Sigmoid colon (tissue), 6 donors: ENCODE measurements at regions not wholly inside any gene's neighbourhood (a gene's known extent, or its start where the extent isn't known, plus 50 kb on each side); places are given as distances from the start of the nearest gene placed in this dataset.

Source experiments
- DNase-seq: peaks from one replicate; pipeline ENCODE4 v3.0.0-alpha.2; 2019
- H3K27ac ChIP-seq, 4 donors: fragments of 200-600 bp; sonication (generic); one replicate each; pipeline ENCODE4 v1.5.1; 2016 to 2019; ENCODE audit warnings: mild to moderate bottlenecking in 1 of 4
- H3K27me3 ChIP-seq, 3 donors: fragments of 200-600 bp; sonication (generic); one replicate each; pipeline ENCODE4 v1.5.1; 2019; ENCODE audit warnings: mild to moderate bottlenecking in 1 of 3
- H3K36me3 ChIP-seq, 4 donors: fragments of 200-600 bp; sonication (generic); one replicate each; pipeline ENCODE4 v1.5.1; 2016 to 2019
- H3K4me1 ChIP-seq, 4 donors: fragments of 200-600 bp; sonication (generic); one replicate each; pipeline ENCODE4 v1.5.1; 2017 to 2019
- H3K4me3 ChIP-seq, 4 donors: fragments of 200-600 bp; sonication (generic); one replicate each; pipeline ENCODE4 v1.5.1; 2017 to 2019; ENCODE audit warnings: mild to moderate bottlenecking in 2 of 4, moderate library complexity in 1 of 4
- H3K9me3 ChIP-seq, 4 donors: fragments of 200-600 bp in 3 of 4; sonication (generic) in 3 of 4; one replicate each; pipeline versions ENCODE4 v1.5.1 to v1.6.1; 2013 to 2019
- CTCF ChIP-seq, 4 experiments: fragments of 450-650 bp in 3 of 4; fragments of 200-600 bp in 1 of 4; IDR thresholded peaks; one replicate each; pipeline ENCODE4 v1.5.1; 2016 to 2019; ENCODE audit warnings: antibody characterized with exemption in 4 of 4, mild to moderate bottlenecking in 3 of 4, moderate library complexity in 2 of 4
- EP300 ChIP-seq, 4 donors: sonication (generic); formaldehyde crosslinking; IDR thresholded peaks; one replicate each; pipeline ENCODE4 v1.6.1; 2017; ENCODE audit warnings: antibody characterized with exemption in 4 of 4
- POLR2A ChIP-seq, 2 donors: fragments of 450-650 bp; IDR thresholded peaks; one replicate each; pipeline ENCODE4 v1.6.1; 2016; ENCODE audit warnings: antibody characterized with exemption in 2 of 2, mild to moderate bottlenecking in 2 of 2, moderate library complexity in 2 of 2
- POLR2AphosphoS5 ChIP-seq, 4 donors: sonication (generic); formaldehyde crosslinking; IDR thresholded peaks; one replicate each; pipeline ENCODE4 v1.6.1; 2017; ENCODE audit warnings: antibody characterized with exemption in 4 of 4
- WGBS, 2 donors: extraction: QIAGEN DNeasy Blood & Tissue Kit; methylation state at CpG; one replicate each; pipeline ENCODE4 v1.1.7; 2013; 5-methylcytosine and 5-hydroxymethylcytosine counted together
- intact Hi-C: fragments of 100-400 bp; cut with DNase I; formaldehyde crosslinking; loops from one replicate; pipeline ENCODE4 v1.15.1; 2023
- donor health status: healthy with polysubstance abuse.
- donor health status: healthy.

GRCh38 chr5:114089259-114089658 lies 272.6 kb upstream of the KCNN2 start:
- no peaks in the 10 kb centered on the region for H3K27me3 ChIP-seq
- H3K4me1 ChIP-seq: peaks cover 0 to 3% (median 0%) of the 10 kb centered on the region in 4 donors
- 61 to 65% methylated on average over 4 of the region's 4 CpGs for WGBS, 2 donors
- DNase-seq: no peak
- H3K27ac ChIP-seq: no peak overlapping the region
- no peak for TF ChIP-seq POLR2A (IDR thresholded peaks at IDR 0.05)
- no peak for TF ChIP-seq POLR2AphosphoS5 (IDR thresholded peaks at IDR 0.05)
- TF ChIP-seq CTCF (IDR thresholded peaks at IDR 0.05): no peak
- no peak for TF ChIP-seq EP300 (IDR thresholded peaks at IDR 0.05)
- intact Hi-C loops: no loop called here
- peaks cover 0 to 4% (median 0%) of the 10 kb centered on the region in 4 donors for H3K9me3 ChIP-seq
- no peak overlapping the region for H3K4me3 ChIP-seq
- H3K36me3 ChIP-seq: no peaks in the 10 kb centered on the region

- intact Hi-C loops: loop anchor here (5.0 kb wide), 1 partner anchor 355 kb away; no protein-coding TSS in a partner anchor
- Histone ChIP-seq H3K4me1 (no peaks in the 10 kb centered on the region), H3K27ac (no peak overlapping the region), H3K9me3 (no peaks in the 10 kb centered on the region), H3K4me3 (no peak overlapping the region), H3K36me3 (no peaks in the 10 kb centered on the region), H3K27me3 (no peaks in the 10 kb centered on the region)
- WGBS, 2 donors: 45 to 60% methylated on average over 2 of the region's 2 CpGs
- no peak for TF ChIP-seq EP300 (IDR thresholded peaks at IDR 0.05)
- no peak for TF ChIP-seq CTCF (IDR thresholded peaks at IDR 0.05)
- TF ChIP-seq POLR2A (IDR thresholded peaks at IDR 0.05): no peak
- TF ChIP-seq POLR2AphosphoS5 (IDR thresholded peaks at IDR 0.05): no peak
- DNase-seq: no peak
Measured at GRCh38 chr5:114097570-114097969, 264.3 kb upstream of the KCNN2 start.

- no peaks in the 10 kb centered on the region for H3K27me3 ChIP-seq
- no peaks in the 10 kb centered on the region for H3K9me3 ChIP-seq
- H3K4me3 ChIP-seq: no peak overlapping the region
- no peaks in the 10 kb centered on the region for H3K4me1 ChIP-seq
- H3K36me3 ChIP-seq: no peaks in the 10 kb centered on the region
- no peak for DNase-seq
- 24 to 52% methylated on average over 2 of the region's 2 CpGs for WGBS, 2 donors
- TF ChIP-seq POLR2AphosphoS5 (IDR thresholded peaks at IDR 0.05) (no peak), CTCF (IDR thresholded peaks at IDR 0.05) (no peak), EP300 (IDR thresholded peaks at IDR 0.05) (no peak), POLR2A (IDR thresholded peaks at IDR 0.05) (no peak)
- intact Hi-C loops: loop anchor here (5.0 kb wide), 1 partner anchor 353 kb away; no protein-coding TSS in a partner anchor
- H3K27ac ChIP-seq: no peak overlapping the region
Measured at GRCh38 chr5:114099161-114099560, 262.7 kb upstream of the KCNN2 start.

- no peaks in the 10 kb centered on the region for H3K27me3 ChIP-seq
- no peaks in the 10 kb centered on the region for H3K9me3 ChIP-seq
- WGBS, 2 donors: 39 to 48% methylated on average over 3 of the region's 3 CpGs
- H3K36me3 ChIP-seq: no peaks in the 10 kb centered on the region
- H3K4me1 ChIP-seq: no peaks in the 10 kb centered on the region
- DNase-seq: no peak
- H3K4me3 ChIP-seq: no peak overlapping the region
- intact Hi-C loops: no loop called here
- TF ChIP-seq POLR2A (IDR thresholded peaks at IDR 0.05) (no peak), EP300 (IDR thresholded peaks at IDR 0.05) (no peak), POLR2AphosphoS5 (IDR thresholded peaks at IDR 0.05) (no peak), CTCF (IDR thresholded peaks at IDR 0.05) (peak in 2 of 4 experiments; percentile 17 to 44)
- H3K27ac ChIP-seq: no peak overlapping the region
Measured at GRCh38 chr5:114101153-114101552, 260.7 kb upstream of the KCNN2 start.

- no peak for DNase-seq
- Histone ChIP-seq H3K27ac (no peak overlapping the region), H3K36me3 (no peaks in the 10 kb centered on the region), H3K4me1 (peaks cover 0 to 7% (median 0%) of the 10 kb centered on the region in 4 donors), H3K9me3 (no peaks in the 10 kb centered on the region), H3K4me3 (no peak overlapping the region), H3K27me3 (no peaks in the 10 kb centered on the region)
- WGBS, 2 donors: 80 to 91% methylated on average over 1 of the region's 1 CpG
- intact Hi-C loops: no loop called here
- TF ChIP-seq POLR2A (IDR thresholded peaks at IDR 0.05): no peak
- TF ChIP-seq POLR2AphosphoS5 (IDR thresholded peaks at IDR 0.05): peak in 1 of 4 donors; percentile 6
- TF ChIP-seq EP300 (IDR thresholded peaks at IDR 0.05): no peak
- TF ChIP-seq CTCF (IDR thresholded peaks at IDR 0.05): no peak
Measured at GRCh38 chr5:114113604-114114003, 248.3 kb upstream of the KCNN2 start.
